Non-pigmented ciliary epithelial cell (primary cell): ENCODE measurements at regions not wholly inside any gene's neighbourhood (a gene's known extent, or its start where the extent isn't known, plus 50 kb on each side); places are given as distances from the start of the nearest gene placed in this dataset.
"Not testable (repeated sequence)": the region's sequence is repeated elsewhere in the genome, so short reads cannot be mapped to it uniquely, and the experiment has no call there.

Source experiments
- DNase-seq: peaks from one replicate; pipeline ENCODE4 v3.0.0-alpha.2; 2010; ENCODE audit warnings: low read depth

- DNase-seq = peak; percentile 54
Observed at GRCh38 chr5:57887851-57888621, 405.4 kb upstream of the ACTBL2 start.

DNA sequence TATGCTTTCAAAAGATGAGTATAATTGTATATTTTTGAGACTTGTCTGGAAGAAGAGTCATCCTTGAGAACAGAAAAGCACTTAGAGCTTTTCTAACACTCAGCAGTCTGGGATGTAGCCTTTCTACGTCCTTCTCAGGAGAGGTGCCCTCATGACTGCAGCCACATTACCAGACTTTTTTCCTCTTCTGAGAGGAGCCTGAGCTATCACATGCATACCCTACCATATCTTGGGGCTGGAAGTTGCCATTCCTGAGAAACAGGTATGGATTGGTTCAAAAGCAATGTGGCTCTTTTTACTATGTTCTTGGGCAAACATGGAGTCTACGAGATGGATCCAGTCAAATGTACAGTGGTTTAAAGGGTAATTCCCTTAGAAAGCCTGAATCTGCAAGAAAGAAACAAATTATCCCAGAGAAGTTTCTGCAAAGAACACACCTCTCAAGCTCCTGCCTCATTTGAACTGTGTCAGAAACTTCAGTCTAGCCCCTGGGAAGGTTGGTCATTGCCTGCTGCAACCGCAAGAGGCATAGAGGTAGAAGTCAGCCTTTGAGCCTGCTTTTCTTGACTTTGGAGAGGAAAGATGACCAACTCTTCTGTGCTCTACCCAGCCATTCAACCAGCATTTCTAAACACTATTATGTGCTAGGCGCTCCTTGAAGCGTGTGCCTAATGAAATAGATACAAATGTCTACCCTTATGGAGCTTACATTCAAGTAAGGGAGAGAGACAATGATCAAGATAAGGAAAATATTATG is 401.9 kb upstream of the ACTBL2 start:
- DNase-seq = no peak

- no peak for DNase-seq
Observed at GRCh38 chr5:57880216-57880615, 397.6 kb upstream of the ACTBL2 start.

GRCh38 chr5:57878301-57878722 is 395.7 kb upstream of the ACTBL2 start:
- no peak for DNase-seq

GRCh38 chr5:57871496-57871895 is 388.9 kb upstream of the ACTBL2 start:
- no peak for DNase-seq

GRCh38 chr5:57870267-57870666 is 387.7 kb upstream of the ACTBL2 start:
- DNase-seq = not testable (repeated sequence)

DNA sequence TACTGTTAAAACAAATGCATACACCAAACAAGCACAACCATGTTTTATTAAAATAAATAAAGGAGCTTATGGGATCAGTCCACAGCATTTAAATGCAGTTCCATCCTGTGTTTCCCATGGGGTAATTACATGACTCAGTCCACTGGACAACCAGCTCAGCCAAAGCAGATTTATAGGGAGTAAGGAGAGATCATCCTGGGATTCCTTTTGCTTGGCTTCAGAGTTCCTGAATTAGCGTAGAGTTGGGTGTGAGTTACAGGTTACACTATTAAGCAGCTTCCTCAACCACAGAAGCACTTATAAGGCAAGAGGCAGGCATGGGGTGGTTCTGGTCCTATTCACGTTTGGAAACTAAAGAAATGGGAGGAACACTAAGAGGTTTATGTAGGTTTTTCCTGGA is 381.1 kb upstream of the ACTBL2 start:
- no peak for DNase-seq

DNA sequence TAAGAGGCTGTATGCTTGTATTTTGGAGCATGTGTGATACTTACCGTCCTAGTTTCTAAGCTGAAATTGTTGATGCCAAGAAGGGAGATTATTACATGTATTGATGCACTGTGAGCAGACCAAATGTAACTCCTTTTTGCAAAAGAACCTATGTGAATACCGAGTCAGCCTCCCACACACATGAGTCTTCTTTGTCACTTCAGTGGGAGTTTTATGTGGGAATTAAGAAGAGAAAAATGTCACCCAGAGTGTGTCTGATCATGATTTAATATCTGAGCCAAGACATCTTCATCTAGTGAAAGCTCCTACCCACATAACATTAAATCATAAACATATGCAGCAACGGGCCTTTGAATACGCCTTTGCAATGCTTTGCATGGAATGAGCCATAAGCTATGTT is 380.3 kb upstream of the ACTBL2 start:
- no peak for DNase-seq

DNA sequence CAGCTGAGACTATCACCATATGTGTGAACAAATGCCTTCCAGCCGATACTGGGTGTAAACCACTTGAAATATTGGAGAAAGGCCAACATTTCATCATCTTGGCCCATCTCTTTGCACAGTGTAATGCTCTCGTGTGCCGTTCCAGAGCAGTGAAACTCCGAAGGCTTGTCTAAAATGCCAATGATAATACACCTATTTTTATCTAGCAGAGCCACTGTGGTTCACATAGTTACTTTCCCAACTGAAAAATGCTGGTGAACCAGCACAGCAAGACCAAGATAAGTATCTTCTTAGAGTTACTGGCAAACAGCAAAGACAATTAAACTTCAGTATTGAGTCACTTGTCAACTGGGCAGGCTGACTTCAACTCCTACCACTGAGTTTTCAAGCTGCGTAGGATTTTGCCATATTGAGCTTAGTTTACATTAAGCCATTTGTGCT is 379.9 kb upstream of the ACTBL2 start:
- DNase-seq = no peak

DNA sequence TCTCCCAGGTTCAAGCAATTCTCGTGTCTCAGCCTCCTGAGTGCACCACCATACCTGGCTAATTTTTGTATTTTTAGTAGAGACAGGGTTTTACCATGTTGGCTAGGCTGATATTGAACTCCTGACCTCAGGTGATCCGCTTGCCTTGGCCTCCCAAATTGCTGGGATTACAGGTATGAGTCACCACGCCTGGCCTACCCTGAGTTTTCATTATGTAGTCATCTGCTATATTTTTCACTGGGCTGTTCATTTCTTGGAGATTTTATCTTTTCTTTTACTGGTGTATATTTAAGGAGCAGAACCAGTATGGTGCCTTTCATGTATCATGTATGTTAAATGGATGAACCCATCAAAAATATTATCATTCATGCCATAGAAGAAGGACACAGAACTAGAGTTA is 377.0 kb upstream of the ACTBL2 start:
- no peak for DNase-seq

DNA sequence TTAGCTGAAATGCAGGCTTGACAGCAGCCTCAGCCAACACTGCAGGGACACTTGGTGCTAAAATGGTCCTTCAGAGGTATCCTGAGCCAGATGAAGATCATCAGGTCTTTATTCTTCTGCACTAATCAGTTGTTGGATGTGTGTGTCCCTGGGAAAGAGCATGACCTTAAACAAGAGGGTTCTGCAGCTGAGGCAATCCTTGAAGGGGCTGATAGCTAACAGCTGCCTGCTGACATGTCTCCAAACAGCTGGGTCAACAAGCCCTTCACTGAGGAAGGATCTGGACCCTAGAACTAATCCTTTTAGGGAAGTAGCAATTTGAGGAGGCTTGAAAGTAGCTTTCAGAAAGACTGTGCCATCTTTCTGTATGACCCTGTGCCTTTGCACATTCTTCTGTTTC is 376.3 kb upstream of the ACTBL2 start:
- no peak for DNase-seq

GRCh38 chr5:57857696-57858095 is 375.1 kb upstream of the ACTBL2 start:
- no peak for DNase-seq

GRCh38 chr5:57855831-57856230 is 373.2 kb upstream of the ACTBL2 start:
- no peak for DNase-seq

GRCh38 chr5:57853929-57854697 is 371.5 kb upstream of the ACTBL2 start:
- DNase-seq = no peak

GRCh38 chr5:57850109-57850508 is 367.5 kb upstream of the ACTBL2 start:
- DNase-seq = no peak

GRCh38 chr5:57845025-57845424 is 362.4 kb upstream of the ACTBL2 start:
- DNase-seq = no peak

- DNase-seq = no peak
Observed at GRCh38 chr5:57844410-57844809, 361.8 kb upstream of the ACTBL2 start.

DNA sequence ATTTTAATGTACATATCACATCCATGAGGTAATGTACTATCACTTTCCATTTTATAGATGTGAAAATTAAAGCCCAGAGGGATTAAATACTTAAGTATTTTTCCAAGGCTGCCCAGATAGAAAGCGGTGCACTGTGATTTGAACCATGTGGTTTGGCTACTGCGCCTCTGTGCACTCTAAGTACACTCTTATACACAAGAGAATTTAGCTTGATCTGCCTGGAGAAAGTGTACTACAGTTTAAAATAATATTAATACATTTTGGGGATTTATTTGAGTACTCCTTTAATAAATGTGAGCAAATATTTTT is 360.4 kb upstream of the ACTBL2 start:
- no peak for DNase-seq

GRCh38 chr5:57842364-57843058 is 359.9 kb upstream of the ACTBL2 start:
- DNase-seq = no peak

DNA sequence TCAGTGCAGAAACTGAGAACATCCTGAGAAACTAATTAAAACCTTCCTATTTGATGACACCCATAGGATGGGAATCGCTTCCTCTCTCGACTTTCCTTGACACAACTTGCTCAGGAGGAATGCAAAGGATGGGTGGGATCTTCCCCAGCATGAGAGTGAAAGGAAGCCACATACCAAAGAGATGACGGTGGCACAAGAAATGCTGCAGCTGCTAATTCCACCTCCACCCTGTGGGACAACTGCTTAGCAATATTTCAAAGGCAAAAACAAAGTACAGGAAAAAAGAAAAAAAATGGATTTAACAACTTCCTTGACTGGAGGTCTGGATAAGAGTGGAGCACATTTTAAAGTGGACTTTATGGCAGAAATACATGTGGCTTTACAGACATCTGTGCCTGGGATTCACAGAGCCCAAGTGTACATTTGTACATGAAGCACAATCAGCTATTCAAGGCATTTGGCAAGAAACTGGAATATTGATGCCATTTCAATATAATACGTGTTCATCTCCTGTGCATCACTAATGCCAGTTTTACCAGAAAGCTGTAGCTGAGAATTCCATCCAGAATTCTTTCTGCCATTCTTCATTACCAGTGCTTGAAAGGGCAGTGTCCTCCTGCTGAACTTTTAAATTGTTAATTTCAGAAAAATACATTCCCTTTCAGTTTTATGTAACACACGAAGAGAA is 359.2 kb upstream of the ACTBL2 start:
- peak; percentile 98 for DNase-seq

DNA sequence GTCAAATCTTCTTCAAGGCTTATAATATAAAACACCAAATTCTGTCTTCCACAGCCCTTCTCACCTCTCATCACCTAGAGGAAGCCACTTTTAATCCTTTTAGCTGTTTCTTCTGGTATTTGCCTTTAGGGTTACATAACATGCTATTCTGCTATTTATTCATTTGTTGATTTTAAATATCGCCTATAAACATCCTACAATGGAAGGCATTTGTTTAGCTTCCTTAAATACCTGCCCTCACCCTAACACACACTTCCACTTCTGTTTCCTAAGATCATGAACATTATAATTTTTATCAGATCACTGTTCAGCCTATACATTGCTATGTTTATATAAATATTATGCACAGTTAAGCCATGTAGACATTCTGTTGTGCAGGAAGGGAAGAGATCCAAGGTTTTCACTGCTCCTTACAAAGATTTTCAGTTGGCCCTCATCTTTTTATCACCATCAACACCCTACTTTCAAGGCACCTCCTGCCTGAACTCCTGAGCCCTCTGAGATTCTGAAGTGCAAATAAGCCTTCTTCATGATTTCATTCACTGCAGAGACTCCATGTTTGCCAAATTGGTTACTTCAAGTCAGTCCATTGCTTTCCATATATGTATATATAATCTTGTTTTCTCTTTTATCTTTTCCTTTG is 356.9 kb upstream of the ACTBL2 start:
- no peak for DNase-seq
